Effector CD4-positive, alpha-beta T cell (primary cell): ENCODE measurements at regions not wholly inside any gene's neighbourhood (a gene's known extent, or its start where the extent isn't known, plus 50 kb on each side); places are given as distances from the start of the nearest gene placed in this dataset.
A peak's percentile ranks its signal among the peaks of the same experiment; 100 is the strongest.
"Not testable (repeated sequence)": the region's sequence is repeated elsewhere in the genome, so short reads cannot be mapped to it uniquely, and the experiment has no call there.

Source experiments
- DNase-seq: peaks from one replicate; pipeline ENCODE4 v3.0.0-alpha.2; 2020

DNA sequence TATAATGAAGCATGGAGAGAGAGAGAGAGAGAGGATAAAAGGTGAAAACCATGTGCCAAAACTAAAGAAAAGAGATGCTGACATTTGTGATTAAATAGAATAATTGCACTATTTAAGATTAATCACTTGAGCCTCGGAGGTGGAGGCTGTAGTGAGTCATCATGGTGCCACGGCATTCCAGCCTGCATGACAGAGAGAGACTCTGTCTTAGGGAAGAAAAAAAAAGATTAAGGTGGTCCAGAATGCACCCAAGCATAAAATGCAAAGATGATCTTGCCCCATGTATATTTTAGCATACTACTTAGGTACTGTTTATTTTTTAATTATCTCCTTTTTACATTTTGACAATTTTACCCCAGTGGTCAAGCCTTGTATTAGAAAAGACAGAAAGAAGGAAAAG, 742.5 kb downstream of the SPATA31A1 start:
- DNase-seq, result not testable (repeated sequence)

DNA sequence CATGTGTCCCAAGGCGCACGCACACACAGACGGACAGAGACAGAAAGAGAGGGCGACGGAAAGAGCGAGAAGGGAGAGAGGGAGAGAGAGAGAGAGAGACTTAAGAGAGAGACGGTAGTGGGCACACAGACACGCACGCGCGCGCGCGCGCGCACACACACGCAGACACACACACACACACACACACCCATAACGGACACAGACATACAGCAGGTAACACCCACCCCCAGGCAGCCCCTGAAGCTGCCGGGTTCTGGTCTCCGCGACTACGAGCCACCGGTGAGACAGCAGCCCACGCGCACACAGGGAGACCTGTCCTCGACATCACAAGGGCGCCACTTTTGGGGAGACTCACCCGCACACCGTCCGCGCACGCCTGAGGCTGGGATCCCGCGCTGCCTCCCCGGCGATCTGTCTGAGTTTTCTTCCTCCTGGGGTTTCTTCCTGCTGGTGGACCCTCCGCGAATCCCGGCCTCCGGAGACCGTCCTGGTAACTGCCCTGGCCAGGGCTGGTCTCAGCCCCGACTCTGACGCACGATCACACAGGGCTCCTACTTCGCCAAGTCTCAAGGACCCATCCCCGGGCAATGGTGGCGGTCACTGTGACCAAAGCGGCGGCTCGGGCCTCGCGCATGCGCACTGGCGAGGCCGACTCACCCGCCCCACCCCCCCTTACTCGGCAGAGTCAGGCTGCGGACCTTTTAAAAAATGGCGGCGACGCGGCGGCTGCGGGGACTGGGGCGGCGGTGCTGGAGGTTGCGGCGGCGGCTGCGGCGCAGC, 750.7 kb downstream of the SPATA31A1 start:
- DNase-seq, result peak; percentile 2

DNA sequence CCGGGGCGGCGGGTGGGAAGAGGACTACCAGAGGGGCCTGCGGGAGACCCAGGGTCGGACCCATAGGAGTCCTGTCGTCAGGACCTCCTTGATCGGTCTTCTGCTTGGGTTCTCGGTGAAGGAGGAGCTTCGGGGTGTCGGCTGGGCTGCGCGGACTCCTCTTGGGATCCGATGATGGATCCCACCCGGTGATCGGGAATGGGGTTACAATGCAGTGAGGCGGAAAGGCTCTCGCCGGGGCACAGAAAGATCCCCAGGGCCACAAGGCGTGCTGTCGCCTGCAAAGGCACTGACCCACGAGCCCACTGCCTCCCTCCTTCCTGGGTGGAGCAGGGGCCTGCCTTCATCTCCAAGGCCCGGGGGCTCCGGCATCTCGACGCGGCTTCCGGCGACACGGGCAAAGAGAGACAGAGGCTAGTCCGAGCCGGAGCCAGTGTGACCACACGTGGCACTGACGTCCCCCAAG, 751.3 kb downstream of the SPATA31A1 start:
- not testable (repeated sequence) for DNase-seq

DNA sequence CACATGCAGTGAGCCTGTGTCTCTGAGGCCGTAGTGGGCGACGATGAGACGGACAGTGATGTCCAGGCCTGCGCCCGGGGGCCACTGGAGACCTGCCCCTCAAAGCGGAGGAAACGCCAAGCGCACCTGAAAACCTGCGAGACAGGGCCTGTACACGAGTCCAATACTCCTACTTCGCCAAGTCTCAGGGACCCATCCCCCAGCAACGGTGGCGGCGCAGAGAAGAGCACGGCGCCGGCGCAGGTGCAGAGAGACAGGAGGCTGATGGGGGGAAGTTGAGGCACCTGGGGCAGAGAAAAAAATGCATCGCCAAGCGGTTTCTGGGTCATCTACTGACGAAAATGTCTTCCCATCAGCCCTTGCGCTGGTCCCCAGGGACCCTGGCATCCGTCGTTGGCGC, 751.8 kb downstream of the SPATA31A1 start:
- DNase-seq, result not testable (repeated sequence)

DNA sequence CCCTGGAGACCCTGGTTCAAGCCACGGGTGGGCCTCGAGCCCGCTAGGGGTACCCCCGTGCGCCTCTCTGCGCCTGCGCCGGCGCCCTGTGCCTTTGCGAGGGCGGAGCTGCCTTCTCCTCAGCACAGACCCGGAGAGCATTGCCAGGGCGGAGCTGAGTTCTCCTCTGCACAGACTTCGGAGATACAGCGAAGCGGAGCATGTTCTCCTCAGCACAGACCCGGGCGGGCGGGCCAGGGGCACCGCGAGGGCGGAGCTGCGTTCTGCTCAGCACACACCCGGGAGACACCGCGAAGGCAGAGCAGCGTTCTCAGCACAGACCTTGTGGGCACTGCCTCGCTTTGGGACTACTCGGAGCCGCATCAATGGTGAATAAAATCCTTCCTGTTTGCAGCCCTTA, 753.0 kb downstream of the SPATA31A1 start:
- not testable (repeated sequence) for DNase-seq

DNA sequence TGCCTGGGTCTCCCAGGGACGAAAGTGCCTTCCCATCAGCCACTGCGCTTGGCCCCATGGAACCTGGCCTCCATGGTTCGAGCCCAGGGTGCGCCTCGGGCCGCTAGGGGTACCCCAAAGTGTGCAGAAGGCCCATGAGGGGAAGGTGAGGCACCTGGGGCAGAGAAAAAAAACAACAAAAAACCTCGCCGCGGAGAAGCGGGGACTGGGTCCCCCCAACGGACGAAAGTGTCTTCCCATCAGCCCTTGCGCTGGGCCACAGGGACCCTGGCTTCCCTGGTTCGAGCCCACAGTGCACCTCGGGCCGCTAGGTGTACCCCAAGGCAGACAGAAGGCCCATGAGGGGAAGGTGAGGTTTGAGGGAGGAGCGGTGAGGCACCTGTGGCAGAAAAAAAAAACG, 755.3 kb downstream of the SPATA31A1 start:
- DNase-seq, result not testable (repeated sequence)

DNA sequence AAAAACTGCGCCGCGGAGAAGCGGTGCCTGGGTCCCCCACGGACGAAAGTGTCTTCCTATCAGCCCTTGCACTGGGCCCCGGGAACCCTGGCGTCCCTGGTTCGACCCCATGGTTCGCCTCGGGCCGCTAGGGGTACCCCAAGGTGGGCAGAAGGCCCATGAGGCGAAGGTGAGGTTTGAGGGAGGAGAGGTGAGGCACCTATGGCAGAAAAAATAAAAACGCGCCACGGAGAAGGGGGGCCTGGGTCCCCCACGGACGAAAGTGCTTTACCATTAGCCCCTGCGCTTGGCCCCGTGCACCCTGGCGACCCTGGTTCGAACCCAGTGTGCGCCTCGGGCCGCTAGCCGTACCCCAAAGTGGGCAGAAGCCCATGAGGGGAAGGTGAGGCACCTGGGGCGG, 756.1 kb downstream of the SPATA31A1 start:
- not testable (repeated sequence) for DNase-seq

DNA sequence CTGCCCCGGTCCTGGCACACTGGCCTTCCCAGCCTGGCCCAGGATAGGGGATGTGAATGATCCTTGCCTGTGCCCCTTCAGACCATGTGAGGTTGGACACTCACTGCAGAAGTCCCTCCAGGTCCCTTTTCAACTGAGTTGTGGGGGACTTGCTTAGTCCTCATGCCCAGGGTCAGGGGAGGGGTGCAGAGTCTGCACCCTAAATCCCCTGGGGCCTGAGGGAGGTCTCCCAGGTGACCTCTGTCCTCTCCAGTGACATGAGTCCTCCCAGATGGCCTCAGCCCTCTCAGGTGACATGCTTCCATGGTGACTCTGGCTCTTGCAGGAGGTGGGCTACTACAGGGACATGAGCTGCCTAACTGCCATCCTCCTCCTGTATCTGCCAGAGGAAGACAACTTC, 775.1 kb downstream of the SPATA31A1 start:
- DNase-seq, result not testable (repeated sequence)

DNA sequence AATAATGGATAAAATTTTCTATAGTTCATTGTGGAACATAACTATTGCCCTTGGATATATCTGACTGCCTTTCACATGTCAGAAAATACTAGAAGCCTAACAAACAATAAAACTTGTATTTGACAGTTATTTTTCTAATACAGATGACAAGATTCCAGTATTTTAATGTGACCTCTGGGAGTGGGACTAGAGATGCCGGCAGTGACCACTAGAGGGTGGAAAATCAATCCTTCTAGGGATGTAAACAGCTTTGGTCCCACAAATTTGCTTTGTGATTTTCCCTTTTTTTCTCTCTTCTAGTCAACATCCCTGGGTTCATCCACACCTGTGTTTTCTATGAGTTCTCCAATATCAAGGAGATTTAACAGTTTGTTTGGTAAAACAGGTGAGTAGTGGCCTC, 813.7 kb downstream of the SPATA31A1 start:
- DNase-seq, result not testable (repeated sequence)

DNA sequence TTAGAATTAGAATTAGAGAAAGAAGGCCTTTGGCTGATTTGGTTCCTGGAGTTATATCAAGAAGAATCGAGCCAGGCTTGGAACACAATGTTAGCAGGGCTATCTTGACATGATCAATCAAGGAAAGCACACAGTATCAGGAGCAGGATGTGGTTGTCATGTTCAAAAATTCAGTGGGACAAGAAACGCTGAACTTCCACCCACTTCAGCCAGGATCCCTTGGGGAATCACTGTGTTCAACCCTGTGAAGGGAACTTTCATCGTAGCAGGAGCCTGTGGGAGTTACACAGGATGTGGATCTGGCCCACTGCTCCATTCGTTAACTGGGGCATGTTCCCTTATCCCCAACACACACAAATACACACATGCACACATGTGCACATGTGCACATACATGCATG, 817.8 kb downstream of the SPATA31A1 start:
- DNase-seq, result not testable (repeated sequence)

DNA sequence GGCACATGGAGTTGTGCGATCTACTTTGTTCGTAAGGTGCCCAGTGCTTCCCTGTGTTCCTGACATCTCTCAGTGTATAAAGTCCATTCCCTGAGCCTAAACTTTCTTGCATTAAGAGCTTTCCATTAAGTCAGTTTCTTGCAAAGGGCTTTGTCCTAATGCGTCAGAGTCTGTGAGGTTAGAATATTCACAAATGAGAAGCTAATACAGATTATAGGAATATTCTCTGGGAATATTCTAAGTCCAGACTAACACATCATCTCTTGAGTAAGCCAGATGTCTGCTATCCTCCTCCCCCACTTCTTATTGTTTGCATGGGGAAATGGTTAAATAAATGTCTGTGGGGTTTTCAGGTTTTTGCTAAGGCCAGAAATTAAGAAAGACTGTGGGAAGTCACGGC, 818.6 kb downstream of the SPATA31A1 start:
- DNase-seq, result not testable (repeated sequence)

DNA sequence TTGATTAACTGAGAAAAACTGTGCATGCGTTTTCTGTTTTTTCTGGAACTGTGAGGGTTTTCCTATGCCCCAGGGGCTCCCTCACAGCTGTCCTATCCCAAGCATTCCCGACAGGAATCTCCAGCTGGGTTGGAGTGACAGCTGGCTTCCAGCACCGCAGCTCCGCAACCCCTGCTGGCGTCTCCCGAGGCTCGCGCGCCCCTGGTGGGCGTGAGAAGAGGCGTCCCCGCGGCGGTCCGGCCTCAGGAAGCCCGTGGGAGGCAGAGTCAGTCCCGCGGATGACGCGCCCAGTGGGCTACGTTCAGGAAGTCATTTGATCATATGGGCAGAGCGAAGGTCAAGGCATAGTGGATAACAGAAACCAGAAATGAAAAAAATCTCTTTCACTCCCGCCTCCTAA, 821.9 kb downstream of the SPATA31A1 start:
- not testable (repeated sequence) for DNase-seq

DNA sequence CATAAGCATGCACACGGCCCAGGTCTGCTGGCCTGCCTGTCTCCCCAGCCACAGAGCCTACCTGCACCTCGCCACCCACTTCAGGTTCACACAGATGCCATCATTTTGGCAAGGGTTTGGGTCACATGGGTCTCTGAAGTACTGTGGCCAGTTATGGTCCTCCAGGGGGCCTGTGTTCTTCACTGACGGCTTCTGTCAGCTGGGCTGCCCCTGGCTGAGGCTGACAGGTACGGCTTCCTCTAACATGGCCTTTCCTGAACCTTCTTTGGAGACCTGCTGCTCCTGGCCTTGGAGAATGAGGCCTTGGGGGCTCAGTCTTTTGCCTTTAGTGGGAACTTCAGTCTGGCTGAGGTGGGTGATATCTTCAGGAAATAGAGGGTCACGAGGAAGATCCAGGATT, 835.9 kb downstream of the SPATA31A1 start:
- DNase-seq, result not testable (repeated sequence)

DNA sequence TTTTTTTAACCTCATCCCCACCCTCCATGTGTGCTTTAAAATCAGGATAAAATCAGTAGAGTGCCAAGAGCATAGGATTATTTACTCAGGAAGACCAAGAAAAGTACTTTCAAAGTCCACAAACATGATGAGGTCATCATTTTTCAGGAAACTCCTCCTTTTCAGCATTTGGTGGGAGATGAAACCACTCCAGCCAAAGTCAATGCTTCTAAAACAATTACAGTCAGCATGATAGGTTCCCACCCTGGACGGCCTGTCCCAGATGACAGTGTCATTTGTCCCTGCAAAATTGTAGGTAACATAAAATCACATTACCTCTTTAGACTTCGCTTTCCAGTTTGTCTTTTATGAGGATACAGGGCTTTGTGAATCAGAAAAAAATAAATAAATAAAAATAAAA, 836.7 kb downstream of the SPATA31A1 start:
- DNase-seq, result not testable (repeated sequence)

DNA sequence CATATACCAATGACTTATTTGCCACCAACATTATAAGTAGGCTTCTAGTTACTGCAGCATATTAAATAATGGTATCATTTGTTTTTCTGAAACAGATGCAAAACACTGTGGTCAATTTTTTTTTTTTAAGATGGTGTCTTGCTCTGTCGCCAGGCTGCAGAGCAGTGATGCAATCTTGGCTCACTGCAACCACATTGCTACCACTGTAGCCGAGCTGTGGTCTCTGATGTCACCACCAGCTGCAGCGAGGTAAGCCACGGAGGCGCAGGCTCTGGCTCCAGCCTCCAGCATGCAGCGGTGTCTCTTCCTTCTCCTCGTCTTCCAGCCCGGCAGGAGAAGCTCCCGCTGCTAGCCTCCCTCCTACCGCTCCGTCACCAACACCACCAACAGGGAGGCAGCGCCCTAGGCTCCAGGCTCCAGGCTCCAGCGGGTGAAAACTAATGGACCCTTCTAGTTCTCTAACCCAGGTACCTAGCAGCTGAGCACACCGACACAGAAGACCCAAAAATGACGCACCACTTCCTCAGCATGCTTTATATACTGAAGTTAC, 840.8 kb downstream of the SPATA31A1 start:
- DNase-seq, result not testable (repeated sequence)

DNA sequence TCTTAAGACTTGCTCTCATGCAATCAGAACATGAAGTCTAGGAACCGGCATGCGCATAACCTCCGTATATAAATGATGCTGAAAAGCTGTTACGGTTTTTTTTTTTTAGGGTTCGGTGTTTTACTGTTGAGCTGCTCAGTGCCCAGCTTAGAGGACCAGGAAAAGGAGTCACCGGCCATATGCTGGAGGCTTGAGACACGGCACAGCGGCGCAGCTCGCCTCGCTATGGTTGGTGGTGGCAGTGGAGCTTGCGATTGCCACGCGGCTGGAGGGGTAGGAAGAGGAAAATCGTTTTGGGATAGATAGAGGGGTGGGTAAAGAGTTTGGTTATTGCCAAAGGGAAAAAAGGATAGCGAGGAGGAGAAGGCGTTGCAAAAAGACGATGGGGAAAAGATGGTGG, 841.3 kb downstream of the SPATA31A1 start:
- DNase-seq, result not testable (repeated sequence)

DNA sequence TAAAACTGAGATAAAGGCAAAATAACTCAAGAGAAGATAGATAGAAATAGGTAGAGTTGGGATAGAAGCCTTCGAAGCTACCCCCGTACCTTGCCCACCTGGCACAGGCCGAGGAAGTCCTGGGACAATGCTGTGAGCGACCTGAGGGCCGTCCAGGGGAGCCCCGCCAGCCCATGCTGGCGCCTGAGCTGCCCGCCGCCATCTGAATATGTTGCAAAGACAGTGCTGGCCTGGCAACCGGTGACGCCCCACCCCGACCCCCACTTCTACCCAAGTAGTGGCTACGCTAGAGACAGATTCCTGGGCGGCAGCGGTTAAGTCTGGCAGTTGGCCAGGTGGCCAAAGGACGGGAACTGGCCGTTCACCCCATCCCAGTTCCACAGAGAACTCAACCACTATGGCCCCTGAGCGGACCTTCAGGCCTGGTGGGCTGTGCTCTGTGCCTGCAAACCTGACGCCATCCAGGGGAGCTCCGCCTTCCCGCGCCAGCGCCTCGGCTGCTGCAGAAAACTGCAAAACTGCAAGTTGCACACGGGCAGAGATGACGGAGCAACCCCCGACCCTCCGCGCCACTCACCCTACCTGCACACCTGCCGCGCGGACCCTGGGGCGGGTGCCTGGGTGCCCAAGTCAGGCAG, 866.2 kb downstream of the SPATA31A1 start:
- not testable (repeated sequence) for DNase-seq

DNA sequence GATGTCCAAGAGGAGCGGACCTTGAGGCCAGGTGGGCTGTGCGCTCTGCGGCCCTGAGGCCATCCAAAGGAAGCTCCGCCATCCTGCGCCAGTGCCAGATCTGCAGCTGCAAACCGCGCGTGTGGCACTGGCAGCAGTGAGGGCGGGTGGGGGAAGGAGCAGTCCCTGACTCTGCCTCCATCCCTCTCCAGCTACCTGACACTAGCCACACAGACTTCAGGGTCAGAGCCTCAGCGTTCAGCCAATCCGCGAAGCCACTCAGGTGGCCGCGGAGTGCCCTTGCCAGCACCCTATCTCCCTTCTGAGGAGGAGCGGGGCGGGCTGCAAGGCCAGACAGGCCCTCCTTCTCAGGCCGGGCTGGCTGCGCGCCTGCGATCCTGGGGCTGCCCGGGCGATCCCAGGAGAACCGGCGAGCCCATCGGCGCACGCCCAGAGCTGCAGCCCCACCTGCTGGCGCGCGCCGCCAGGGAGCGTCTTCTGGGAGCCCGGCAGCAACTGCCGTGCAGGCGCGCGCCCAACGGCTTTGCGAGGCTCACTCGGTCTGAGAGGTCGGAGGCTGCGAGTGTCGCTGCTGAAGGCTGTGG, 867.2 kb downstream of the SPATA31A1 start:
- not testable (repeated sequence) for DNase-seq

DNA sequence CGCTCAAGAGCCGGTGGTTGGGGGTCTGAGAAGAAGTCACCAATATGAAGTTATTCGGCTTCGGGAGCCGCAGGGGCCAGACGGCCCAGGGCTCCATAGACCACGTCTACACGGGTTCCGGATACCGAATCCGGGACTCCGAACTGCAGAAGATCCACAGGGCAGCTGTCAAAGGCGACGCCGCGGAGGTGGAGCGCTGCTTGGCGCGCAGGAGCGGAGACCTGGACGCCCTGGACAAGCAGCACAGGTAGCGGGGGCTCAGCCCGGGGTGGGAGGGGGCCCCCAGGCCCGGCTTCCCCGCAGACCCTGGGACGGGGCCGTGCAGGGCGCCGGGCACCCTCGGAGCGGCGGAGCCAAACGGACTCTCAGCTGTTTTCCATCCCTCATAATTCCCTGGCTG, 867.9 kb downstream of the SPATA31A1 start:
- not testable (repeated sequence) for DNase-seq
